ENCODE measurements at regions not wholly inside any gene's neighbourhood (a gene's known extent, or its start where the extent isn't known, plus 50 kb on each side); places are given as distances from the start of the nearest gene placed in this dataset.

DNA sequence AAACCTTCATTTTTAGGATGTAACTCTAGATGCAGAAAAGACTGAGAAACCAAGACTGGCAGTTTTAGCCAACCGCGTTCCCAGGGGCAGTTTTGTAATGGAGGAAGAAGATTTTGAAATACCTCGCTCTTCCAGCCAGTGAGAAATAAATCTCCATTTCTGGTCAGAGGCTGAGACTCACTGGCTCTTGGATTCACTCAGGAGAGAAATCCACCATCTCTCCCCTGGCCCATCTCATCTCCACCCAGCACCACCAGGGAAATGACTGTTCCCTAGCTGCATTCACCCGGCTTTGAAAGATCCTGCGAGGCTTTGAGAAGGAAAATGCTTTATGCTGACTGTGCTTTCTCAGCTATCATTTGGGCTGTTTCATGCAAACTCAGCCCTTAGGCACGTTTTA lies 185.2 kb downstream of the SOX9 start:
- no peak for TF ChIP-seq GATA2 (IDR thresholded peaks at IDR 0.05; ENCODE audit: low read depth, low read length)
- TF ChIP-seq GATA3 (IDR thresholded peaks at IDR 0.05; ENCODE audit: low read depth, low read length): no peak
